GM13977 (cell line): ENCODE measurements at regions not wholly inside any gene's neighbourhood (a gene's known extent, or its start where the extent isn't known, plus 50 kb on each side); places are given as distances from the start of the nearest gene placed in this dataset.

Experiments
- DNase-seq: peaks from one replicate; pipeline ENCODE4 v3.0.0; 2012; ENCODE audit warnings: low spot score
- CTCF ChIP-seq: IDR thresholded peaks from 2 replicates; pipeline ENCODE4 v1.5.1; 2012; ENCODE audit warnings: mild to moderate bottlenecking, control low read depth; ENCODE audit not compliant: insufficient read depth; ENCODE audit errors: extremely low read depth, missing control alignments
- in situ Hi-C: fragments of 300-500 bp; cut with MboI; formaldehyde crosslinking; loops from one replicate; pipeline ENCODE4 v1.12.0; 2022; ENCODE audit warnings: low sequenced_read_pairs, low pct_unique_long_range_greater_than_20kb, mixed read lengths, inconsistent platforms; ENCODE audit not compliant: unreplicated experiment

GRCh38 chr2:155424518-155424917 is 726.0 kb downstream of the KCNJ3 start:
- in situ Hi-C loops = no loop called here
- TF ChIP-seq CTCF = no peak

GRCh38 chr2:155418753-155419152 is 720.3 kb downstream of the KCNJ3 start:
- in situ Hi-C loops = no loop called here
- no peak for TF ChIP-seq CTCF
- DNase-seq = no peak

More at GRCh38 chr2:155424518-155424917, 726.0 kb downstream of the KCNJ3 start:
- no peak for DNase-seq

GRCh38 chr2:155412598-155412997 is 714.1 kb downstream of the KCNJ3 start:
- no peak for DNase-seq
- TF ChIP-seq CTCF = no peak
- in situ Hi-C loops = no loop called here

- in situ Hi-C loops = no loop called here
- DNase-seq = no peak
- TF ChIP-seq CTCF = no peak
Measured at GRCh38 chr2:155404433-155405002, 706.0 kb downstream of the KCNJ3 start.

GRCh38 chr2:155393406-155393805 is 694.9 kb downstream of the KCNJ3 start:
- DNase-seq = no peak
- no peak for TF ChIP-seq CTCF
- in situ Hi-C loops = loop anchor here (25.0 kb wide), 1 partner anchor 419 kb away; no protein-coding TSS in a partner anchor

GRCh38 chr2:155391613-155392130 is 693.2 kb downstream of the KCNJ3 start:
- in situ Hi-C loops = loop anchor here (25.0 kb wide), 1 partner anchor 421 kb away; no protein-coding TSS in a partner anchor
- no peak for DNase-seq
- TF ChIP-seq CTCF = no peak
